GM23338 (cell line): ENCODE measurements at regions not wholly inside any gene's neighbourhood (a gene's known extent, or its start where the extent isn't known, plus 50 kb on each side); places are given as distances from the start of the nearest gene placed in this dataset.

ENCODE experiments used
- CREB1 ChIP-seq: fragments of 250-450 bp; sonication (Bioruptor Pico); IDR thresholded peaks from 2 replicates; pipeline ENCODE4 v1.5.0; 2020; ENCODE audit warnings: low read depth, mild to moderate bottlenecking, moderate library complexity
- EZH2 ChIP-seq: fragments of 200-600 bp; sonication (generic); IDR thresholded peaks from one replicate; pipeline ENCODE4 v1.8.0; 2017; ENCODE audit warnings: antibody characterized with exemption, mild to moderate bottlenecking, low read depth; ENCODE audit not compliant: unreplicated experiment
- EZH2phosphoT487 ChIP-seq: fragments of 200-600 bp; sonication (generic); IDR thresholded peaks from one replicate; pipeline ENCODE4 v1.8.1; 2018; ENCODE audit warnings: antibody characterized with exemption; ENCODE audit not compliant: unreplicated experiment
- JUNB ChIP-seq: IDR thresholded peaks from one replicate; pipeline ENCODE4 v1.6.1; 2016; ENCODE audit warnings: antibody characterized with exemption; ENCODE audit not compliant: unreplicated experiment
- NANOG ChIP-seq: IDR thresholded peaks from 2 replicates; pipeline ENCODE4 v1.6.1; 2016; ENCODE audit warnings: antibody characterized with exemption, borderline replicate concordance
- POLR2AphosphoS5 ChIP-seq: IDR thresholded peaks from 2 replicates; pipeline ENCODE4 v1.6.1; 2016; ENCODE audit warnings: antibody characterized with exemption, low read depth
- STAT1 ChIP-seq: IDR thresholded peaks from one replicate; pipeline ENCODE4 v1.6.1; 2016; ENCODE audit warnings: antibody characterized with exemption; ENCODE audit not compliant: unreplicated experiment
- ZNF114 ChIP-seq: fragments of 250-450 bp; sonication (Bioruptor Pico); IDR thresholded peaks from 2 replicates; pipeline ENCODE4 v1.5.0; 2020; ENCODE audit warnings: mild to moderate bottlenecking, moderate library complexity
- TF ChIP-seq, protein P1 (sequence below): fragments of 250-450 bp; sonication (Bioruptor Pico); IDR thresholded peaks from 2 replicates; pipeline ENCODE4 v1.5.0; 2020; ENCODE audit warnings: mild to moderate bottlenecking, moderate library complexity
- TF ChIP-seq, protein P2 (sequence below), 2 experiments: fragments of 200-600 bp in 1 of 2; sonication (generic) in 1 of 2; conservative IDR thresholded peaks; 2 replicates each; pipeline versions ENCODE4 v1.5.1 to v1.6.1; 2016 to 2017; ENCODE audit warnings: antibody characterized with exemption in 2 of 2, low read depth in 2 of 2, mild to moderate bottlenecking in 2 of 2, moderate library complexity in 1 of 2
- TF ChIP-seq, protein P3 (sequence below): IDR thresholded peaks from one replicate; pipeline ENCODE4 v1.6.1; 2018; ENCODE audit warnings: antibody characterized with exemption; ENCODE audit not compliant: unreplicated experiment

DNA sequence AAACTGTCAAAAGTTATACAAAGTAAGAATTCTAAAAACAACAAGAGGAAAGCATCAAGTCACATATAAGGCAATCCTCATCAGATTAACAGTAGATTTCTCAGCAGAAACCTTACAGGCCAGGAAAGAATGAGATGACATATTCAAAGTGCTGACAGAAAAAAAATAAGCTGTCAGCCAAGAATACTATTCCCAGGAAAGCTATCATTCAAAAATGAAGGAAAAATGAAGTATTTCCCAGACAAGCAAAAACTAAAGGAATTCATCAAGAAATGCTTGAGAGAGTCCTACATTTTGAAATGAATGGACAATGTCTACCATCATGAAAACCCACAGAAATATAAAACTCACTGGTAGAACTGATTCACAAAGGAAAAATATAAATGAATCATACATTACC is 268.9 kb upstream of the OSR1 start:
- TF ChIP-seq, protein P1, sequence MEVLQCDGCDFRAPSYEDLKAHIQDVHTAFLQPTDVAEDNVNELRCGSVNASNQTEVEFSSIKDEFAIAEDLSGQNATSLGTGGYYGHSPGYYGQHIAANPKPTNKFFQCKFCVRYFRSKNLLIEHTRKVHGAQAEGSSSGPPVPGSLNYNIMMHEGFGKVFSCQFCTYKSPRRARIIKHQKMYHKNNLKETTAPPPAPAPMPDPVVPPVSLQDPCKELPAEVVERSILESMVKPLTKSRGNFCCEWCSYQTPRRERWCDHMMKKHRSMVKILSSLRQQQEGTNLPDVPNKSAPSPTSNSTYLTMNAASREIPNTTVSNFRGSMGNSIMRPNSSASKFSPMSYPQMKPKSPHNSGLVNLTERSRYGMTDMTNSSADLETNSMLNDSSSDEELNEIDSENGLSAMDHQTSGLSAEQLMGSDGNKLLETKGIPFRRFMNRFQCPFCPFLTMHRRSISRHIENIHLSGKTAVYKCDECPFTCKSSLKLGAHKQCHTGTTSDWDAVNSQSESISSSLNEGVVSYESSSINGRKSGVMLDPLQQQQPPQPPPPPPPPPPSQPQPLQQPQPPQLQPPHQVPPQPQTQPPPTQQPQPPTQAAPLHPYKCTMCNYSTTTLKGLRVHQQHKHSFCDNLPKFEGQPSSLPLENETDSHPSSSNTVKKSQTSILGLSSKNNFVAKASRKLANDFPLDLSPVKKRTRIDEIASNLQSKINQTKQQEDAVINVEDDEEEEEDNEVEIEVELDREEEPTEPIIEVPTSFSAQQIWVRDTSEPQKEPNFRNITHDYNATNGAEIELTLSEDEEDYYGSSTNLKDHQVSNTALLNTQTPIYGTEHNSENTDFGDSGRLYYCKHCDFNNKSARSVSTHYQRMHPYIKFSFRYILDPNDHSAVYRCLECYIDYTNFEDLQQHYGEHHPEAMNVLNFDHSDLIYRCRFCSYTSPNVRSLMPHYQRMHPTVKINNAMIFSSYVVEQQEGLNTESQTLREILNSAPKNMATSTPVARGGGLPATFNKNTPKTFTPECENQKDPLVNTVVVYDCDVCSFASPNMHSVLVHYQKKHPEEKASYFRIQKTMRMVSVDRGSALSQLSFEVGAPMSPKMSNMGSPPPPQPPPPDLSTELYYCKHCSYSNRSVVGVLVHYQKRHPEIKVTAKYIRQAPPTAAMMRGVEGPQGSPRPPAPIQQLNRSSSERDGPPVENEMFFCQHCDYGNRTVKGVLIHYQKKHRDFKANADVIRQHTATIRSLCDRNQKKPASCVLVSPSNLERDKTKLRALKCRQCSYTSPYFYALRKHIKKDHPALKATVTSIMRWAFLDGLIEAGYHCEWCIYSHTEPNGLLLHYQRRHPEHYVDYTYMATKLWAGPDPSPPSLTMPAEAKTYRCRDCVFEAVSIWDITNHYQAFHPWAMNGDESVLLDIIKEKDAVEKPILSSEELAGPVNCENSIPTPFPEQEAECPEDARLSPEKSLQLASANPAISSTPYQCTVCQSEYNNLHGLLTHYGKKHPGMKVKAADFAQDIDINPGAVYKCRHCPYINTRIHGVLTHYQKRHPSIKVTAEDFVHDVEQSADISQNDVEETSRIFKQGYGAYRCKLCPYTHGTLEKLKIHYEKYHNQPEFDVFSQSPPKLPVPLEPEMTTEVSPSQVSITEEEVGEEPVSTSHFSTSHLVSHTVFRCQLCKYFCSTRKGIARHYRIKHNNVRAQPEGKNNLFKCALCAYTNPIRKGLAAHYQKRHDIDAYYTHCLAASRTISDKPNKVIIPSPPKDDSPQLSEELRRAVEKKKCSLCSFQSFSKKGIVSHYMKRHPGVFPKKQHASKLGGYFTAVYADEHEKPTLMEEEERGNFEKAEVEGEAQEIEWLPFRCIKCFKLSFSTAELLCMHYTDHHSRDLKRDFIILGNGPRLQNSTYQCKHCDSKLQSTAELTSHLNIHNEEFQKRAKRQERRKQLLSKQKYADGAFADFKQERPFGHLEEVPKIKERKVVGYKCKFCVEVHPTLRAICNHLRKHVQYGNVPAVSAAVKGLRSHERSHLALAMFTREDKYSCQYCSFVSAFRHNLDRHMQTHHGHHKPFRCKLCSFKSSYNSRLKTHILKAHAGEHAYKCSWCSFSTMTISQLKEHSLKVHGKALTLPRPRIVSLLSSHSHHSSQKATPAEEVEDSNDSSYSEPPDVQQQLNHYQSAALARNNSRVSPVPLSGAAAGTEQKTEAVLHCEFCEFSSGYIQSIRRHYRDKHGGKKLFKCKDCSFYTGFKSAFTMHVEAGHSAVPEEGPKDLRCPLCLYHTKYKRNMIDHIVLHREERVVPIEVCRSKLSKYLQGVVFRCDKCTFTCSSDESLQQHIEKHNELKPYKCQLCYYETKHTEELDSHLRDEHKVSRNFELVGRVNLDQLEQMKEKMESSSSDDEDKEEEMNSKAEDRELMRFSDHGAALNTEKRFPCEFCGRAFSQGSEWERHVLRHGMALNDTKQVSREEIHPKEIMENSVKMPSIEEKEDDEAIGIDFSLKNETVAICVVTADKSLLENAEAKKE: no peak
- TF ChIP-seq, protein P2, sequence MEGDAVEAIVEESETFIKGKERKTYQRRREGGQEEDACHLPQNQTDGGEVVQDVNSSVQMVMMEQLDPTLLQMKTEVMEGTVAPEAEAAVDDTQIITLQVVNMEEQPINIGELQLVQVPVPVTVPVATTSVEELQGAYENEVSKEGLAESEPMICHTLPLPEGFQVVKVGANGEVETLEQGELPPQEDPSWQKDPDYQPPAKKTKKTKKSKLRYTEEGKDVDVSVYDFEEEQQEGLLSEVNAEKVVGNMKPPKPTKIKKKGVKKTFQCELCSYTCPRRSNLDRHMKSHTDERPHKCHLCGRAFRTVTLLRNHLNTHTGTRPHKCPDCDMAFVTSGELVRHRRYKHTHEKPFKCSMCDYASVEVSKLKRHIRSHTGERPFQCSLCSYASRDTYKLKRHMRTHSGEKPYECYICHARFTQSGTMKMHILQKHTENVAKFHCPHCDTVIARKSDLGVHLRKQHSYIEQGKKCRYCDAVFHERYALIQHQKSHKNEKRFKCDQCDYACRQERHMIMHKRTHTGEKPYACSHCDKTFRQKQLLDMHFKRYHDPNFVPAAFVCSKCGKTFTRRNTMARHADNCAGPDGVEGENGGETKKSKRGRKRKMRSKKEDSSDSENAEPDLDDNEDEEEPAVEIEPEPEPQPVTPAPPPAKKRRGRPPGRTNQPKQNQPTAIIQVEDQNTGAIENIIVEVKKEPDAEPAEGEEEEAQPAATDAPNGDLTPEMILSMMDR (conservative IDR thresholded peaks at IDR 0.05; ENCODE audit: low read depth in 2 of 2): no peak
- TF ChIP-seq JUNB: no peak
- no peak for TF ChIP-seq STAT1
- no peak for TF ChIP-seq POLR2AphosphoS5
- TF ChIP-seq EZH2: no peak
- TF ChIP-seq, protein P3, sequence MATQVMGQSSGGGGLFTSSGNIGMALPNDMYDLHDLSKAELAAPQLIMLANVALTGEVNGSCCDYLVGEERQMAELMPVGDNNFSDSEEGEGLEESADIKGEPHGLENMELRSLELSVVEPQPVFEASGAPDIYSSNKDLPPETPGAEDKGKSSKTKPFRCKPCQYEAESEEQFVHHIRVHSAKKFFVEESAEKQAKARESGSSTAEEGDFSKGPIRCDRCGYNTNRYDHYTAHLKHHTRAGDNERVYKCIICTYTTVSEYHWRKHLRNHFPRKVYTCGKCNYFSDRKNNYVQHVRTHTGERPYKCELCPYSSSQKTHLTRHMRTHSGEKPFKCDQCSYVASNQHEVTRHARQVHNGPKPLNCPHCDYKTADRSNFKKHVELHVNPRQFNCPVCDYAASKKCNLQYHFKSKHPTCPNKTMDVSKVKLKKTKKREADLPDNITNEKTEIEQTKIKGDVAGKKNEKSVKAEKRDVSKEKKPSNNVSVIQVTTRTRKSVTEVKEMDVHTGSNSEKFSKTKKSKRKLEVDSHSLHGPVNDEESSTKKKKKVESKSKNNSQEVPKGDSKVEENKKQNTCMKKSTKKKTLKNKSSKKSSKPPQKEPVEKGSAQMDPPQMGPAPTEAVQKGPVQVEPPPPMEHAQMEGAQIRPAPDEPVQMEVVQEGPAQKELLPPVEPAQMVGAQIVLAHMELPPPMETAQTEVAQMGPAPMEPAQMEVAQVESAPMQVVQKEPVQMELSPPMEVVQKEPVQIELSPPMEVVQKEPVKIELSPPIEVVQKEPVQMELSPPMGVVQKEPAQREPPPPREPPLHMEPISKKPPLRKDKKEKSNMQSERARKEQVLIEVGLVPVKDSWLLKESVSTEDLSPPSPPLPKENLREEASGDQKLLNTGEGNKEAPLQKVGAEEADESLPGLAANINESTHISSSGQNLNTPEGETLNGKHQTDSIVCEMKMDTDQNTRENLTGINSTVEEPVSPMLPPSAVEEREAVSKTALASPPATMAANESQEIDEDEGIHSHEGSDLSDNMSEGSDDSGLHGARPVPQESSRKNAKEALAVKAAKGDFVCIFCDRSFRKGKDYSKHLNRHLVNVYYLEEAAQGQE: no peak
- TF ChIP-seq NANOG: no peak
- TF ChIP-seq EZH2phosphoT487: no peak
- no peak for TF ChIP-seq ZNF114 (CRISPR knock-in tag)
- TF ChIP-seq CREB1 (CRISPR knock-in tag): no peak
